MM.1S (cell line): ENCODE measurements at regions not wholly inside any gene's neighbourhood (a gene's known extent, or its start where the extent isn't known, plus 50 kb on each side); places are given as distances from the start of the nearest gene placed in this dataset.

ENCODE experiments used
- DNase-seq: peaks from one replicate; pipeline ENCODE4 v3.0.0-alpha.2; 2015
- H2AFZ ChIP-seq: fragments of 300-600 bp; sonication (generic); 2 replicates; pipeline ENCODE4 v1.6.0; 2016; ENCODE audit warnings: antibody characterized with exemption, low read length
- H3F3A ChIP-seq: fragments of 300-600 bp; sonication (generic); 2 replicates; pipeline ENCODE4 v1.6.1; 2016; ENCODE audit warnings: mild to moderate bottlenecking, antibody characterized with exemption, low read length, moderate library complexity, mixed read lengths; ENCODE audit not compliant: insufficient read depth
- H3K27ac ChIP-seq: fragments of 300-600 bp; sonication (generic); 2 replicates; pipeline ENCODE4 v1.5.1; 2016; ENCODE audit warnings: mild to moderate bottlenecking, low read length
- H3K27me3 ChIP-seq: fragments of 300-600 bp; sonication (generic); replicated peaks from 2 replicates; pipeline ENCODE4 v1.6.0; 2016; ENCODE audit warnings: low read length; ENCODE audit not compliant: insufficient read depth
- H3K36me3 ChIP-seq: fragments of 300-600 bp; sonication (generic); replicated peaks from 2 replicates; pipeline ENCODE4 v1.6.1; 2016; ENCODE audit warnings: mild to moderate bottlenecking, low read length, mixed read lengths; ENCODE audit not compliant: insufficient read depth
- H3K4me1 ChIP-seq: fragments of 300-600 bp; sonication (generic); 2 replicates; pipeline ENCODE4 v1.6.1; 2016; ENCODE audit warnings: low read length, mixed read lengths
- H3K4me2 ChIP-seq: fragments of 300-600 bp; sonication (generic); 2 replicates; pipeline ENCODE4 v1.6.0; 2016; ENCODE audit warnings: low read depth, low read length
- H3K4me3 ChIP-seq: fragments of 300-600 bp; sonication (generic); 2 replicates; pipeline ENCODE4 v1.5.1; 2016; ENCODE audit warnings: low read length, mixed read lengths
- H3K79me2 ChIP-seq: fragments of 300-600 bp; sonication (generic); 2 replicates; pipeline ENCODE4 v1.6.1; 2016; ENCODE audit warnings: mixed run types, low read length, mixed read lengths
- H3K9ac ChIP-seq: fragments of 300-600 bp; sonication (generic); 2 replicates; pipeline ENCODE4 v1.6.1; 2016; ENCODE audit warnings: low read length, mixed read lengths
- H3K9me2 ChIP-seq: fragments of 300-600 bp; sonication (generic); replicated peaks from 2 replicates; pipeline ENCODE4 v1.6.1; 2016; ENCODE audit warnings: mild to moderate bottlenecking, low read length, mixed read lengths; ENCODE audit not compliant: insufficient read depth
- H3K9me3 ChIP-seq: fragments of 300-600 bp; sonication (generic); replicated peaks from 2 replicates; pipeline ENCODE4 v1.6.1; 2016; ENCODE audit warnings: mild to moderate bottlenecking, low read length, mixed read lengths; ENCODE audit not compliant: insufficient read depth
- H4K20me1 ChIP-seq: fragments of 300-600 bp; sonication (generic); 2 replicates; pipeline ENCODE4 v1.6.1; 2016; ENCODE audit warnings: mild to moderate bottlenecking, low read length, moderate library complexity, mixed read lengths; ENCODE audit not compliant: insufficient read depth
- EZH2 ChIP-seq: fragments of 300-600 bp; sonication (generic); optimal IDR thresholded peaks from 2 replicates; pipeline ENCODE3; 2017; ENCODE audit warnings: low read depth, mild to moderate bottlenecking, antibody characterized with exemption, low read length, mixed read lengths
- EZH2phosphoT487 ChIP-seq: fragments of 300-600 bp; sonication (generic); IDR thresholded peaks from 2 replicates; pipeline ENCODE4 v1.6.1; 2018; ENCODE audit warnings: antibody characterized with exemption, low read length
- TF ChIP-seq, protein P1 (sequence below): fragments of 300-600 bp; sonication (generic); IDR thresholded peaks from 2 replicates; pipeline ENCODE4 v1.5.1; 2016; ENCODE audit warnings: antibody characterized with exemption, low read length, mixed read lengths

DNA sequence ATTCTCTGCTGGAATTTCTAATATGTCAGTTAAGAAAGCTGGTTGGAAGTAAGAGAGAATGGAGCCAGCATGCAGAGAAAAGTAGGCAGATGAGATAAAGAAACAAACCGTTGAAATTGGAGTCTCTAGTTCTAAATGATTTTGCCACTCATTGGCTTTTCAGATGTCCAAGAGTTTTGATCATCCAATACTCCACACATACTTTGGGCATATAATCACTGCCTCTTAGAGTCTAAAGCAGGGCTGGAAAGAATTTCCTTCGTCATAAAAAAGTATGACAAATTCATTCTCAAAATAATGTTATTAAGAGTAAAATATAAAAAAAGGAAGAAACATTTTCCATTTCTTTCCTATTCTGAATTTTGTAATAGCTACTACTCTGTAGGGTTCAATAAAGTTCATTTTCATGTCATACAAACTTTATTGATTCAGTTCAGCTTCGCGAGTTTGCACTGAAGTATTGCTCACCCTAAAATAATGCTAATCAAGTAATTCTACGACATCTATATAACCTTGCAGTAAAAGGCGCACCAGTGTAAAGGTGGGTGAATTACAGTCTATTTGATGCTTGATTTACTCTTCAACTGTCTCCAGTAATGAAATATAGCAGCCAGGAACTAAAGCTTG is 1556.6 kb downstream of the NCAM2 start:
- Histone ChIP-seq H3K9me2 (no peaks in the 10 kb centered on the region), H3K27me3 (no peaks in the 10 kb centered on the region), H3K9me3 (no peaks in the 10 kb centered on the region), H3K9ac (no peak overlapping the region), H3K79me2 (no peaks in the 10 kb centered on the region), H2AFZ (no peak overlapping the region), H3K27ac (no peak overlapping the region), H3K4me1 (no peaks in the 10 kb centered on the region), H3K4me3 (no peak overlapping the region), H3F3A (no peaks in the 10 kb centered on the region), H4K20me1 (no peaks in the 10 kb centered on the region), H3K4me2 (no peak overlapping the region), H3K36me3 (no peaks in the 10 kb centered on the region)
- DNase-seq: no peak
- TF ChIP-seq, protein P1, sequence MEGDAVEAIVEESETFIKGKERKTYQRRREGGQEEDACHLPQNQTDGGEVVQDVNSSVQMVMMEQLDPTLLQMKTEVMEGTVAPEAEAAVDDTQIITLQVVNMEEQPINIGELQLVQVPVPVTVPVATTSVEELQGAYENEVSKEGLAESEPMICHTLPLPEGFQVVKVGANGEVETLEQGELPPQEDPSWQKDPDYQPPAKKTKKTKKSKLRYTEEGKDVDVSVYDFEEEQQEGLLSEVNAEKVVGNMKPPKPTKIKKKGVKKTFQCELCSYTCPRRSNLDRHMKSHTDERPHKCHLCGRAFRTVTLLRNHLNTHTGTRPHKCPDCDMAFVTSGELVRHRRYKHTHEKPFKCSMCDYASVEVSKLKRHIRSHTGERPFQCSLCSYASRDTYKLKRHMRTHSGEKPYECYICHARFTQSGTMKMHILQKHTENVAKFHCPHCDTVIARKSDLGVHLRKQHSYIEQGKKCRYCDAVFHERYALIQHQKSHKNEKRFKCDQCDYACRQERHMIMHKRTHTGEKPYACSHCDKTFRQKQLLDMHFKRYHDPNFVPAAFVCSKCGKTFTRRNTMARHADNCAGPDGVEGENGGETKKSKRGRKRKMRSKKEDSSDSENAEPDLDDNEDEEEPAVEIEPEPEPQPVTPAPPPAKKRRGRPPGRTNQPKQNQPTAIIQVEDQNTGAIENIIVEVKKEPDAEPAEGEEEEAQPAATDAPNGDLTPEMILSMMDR: no peak
- TF ChIP-seq EZH2: no peak
- TF ChIP-seq EZH2phosphoT487: no peak

DNA sequence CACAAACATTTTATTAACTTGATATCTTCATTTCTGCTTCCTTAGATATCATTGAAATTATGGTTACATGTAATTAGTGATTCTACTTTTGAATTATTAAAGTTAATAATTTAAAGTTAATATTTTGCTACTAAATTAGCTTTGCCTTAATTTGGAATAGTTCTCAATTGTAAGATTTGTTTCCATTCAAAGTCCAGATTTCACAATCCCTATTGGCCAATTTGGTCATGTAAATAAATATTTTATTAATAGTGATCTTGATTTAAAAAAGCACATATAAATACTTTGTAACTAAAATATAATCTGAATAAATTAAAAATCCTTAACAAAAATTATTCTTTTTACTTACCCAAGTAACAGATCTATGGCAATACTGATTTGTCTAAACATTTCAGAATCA is 1558.6 kb downstream of the NCAM2 start:
- H4K20me1 ChIP-seq: no peaks in the 10 kb centered on the region
- H3K9me3 ChIP-seq: no peaks in the 10 kb centered on the region
- no peak overlapping the region for H2AFZ ChIP-seq
- H3K9ac ChIP-seq: no peak overlapping the region
- TF ChIP-seq EZH2: no peak
- TF ChIP-seq, protein P1: no peak
- TF ChIP-seq EZH2phosphoT487: no peak
- DNase-seq: no peak
- H3K4me3 ChIP-seq: no peak overlapping the region
- H3K9me2 ChIP-seq: no peaks in the 10 kb centered on the region
- H3K79me2 ChIP-seq: no peaks in the 10 kb centered on the region
- no peak overlapping the region for H3K4me2 ChIP-seq
- H3K4me1 ChIP-seq: no peaks in the 10 kb centered on the region
- no peaks in the 10 kb centered on the region for H3K36me3 ChIP-seq
- H3K27me3 ChIP-seq: no peaks in the 10 kb centered on the region
- H3F3A ChIP-seq: no peaks in the 10 kb centered on the region
- H3K27ac ChIP-seq: no peak overlapping the region

GRCh38 chr21:22561946-22562345 is 1563.7 kb downstream of the NCAM2 start:
- Histone ChIP-seq H3K79me2 (no peaks in the 10 kb centered on the region), H3K9me2 (no peaks in the 10 kb centered on the region), H3K4me1 (no peaks in the 10 kb centered on the region), H3K36me3 (no peaks in the 10 kb centered on the region), H3K27me3 (no peaks in the 10 kb centered on the region), H3K9me3 (no peaks in the 10 kb centered on the region), H3K9ac (no peak overlapping the region), H3K4me2 (no peak overlapping the region), H3K4me3 (no peak overlapping the region), H4K20me1 (no peaks in the 10 kb centered on the region), H2AFZ (no peak overlapping the region), H3K27ac (no peak overlapping the region), H3F3A (no peaks in the 10 kb centered on the region)
- no peak for DNase-seq
- no peak for TF ChIP-seq EZH2
- no peak for TF ChIP-seq EZH2phosphoT487
- TF ChIP-seq, protein P1: no peak

DNA sequence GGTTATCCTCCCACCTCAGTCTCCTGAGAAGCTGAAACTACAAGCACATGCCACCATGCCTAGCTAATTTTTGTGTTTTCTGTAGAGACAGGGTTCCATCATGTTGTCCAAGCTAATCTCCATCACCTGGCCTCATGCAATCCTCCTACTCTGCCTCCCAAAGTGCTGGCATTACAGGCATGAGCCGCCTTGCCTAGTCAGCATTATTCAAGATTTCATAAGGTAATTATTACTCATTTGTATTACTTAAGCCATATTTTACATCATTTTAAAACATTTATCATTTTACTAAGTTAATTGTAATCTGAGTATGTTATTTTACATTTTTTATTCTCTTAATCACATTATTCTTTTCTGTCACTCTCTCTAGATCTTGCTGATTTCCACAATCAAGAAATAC is 1575.6 kb downstream of the NCAM2 start:
- Histone ChIP-seq H3K27ac (no peak overlapping the region), H3K36me3 (no peaks in the 10 kb centered on the region), H3K4me1 (no peaks in the 10 kb centered on the region), H3K9me3 (no peaks in the 10 kb centered on the region), H3F3A (no peaks in the 10 kb centered on the region), H3K9ac (no peak overlapping the region), H3K4me2 (no peak overlapping the region), H3K27me3 (no peaks in the 10 kb centered on the region), H3K9me2 (no peaks in the 10 kb centered on the region), H2AFZ (no peak overlapping the region), H3K79me2 (no peaks in the 10 kb centered on the region), H4K20me1 (no peaks in the 10 kb centered on the region), H3K4me3 (no peak overlapping the region)
- TF ChIP-seq, protein P1: no peak
- TF ChIP-seq EZH2 (no peak), EZH2phosphoT487 (no peak)
- no peak for DNase-seq
